HEK293 (cell line): ENCODE measurements at regions not wholly inside any gene's neighbourhood (a gene's known extent, or its start where the extent isn't known, plus 50 kb on each side); places are given as distances from the start of the nearest gene placed in this dataset.

Experiments used
- CTCF ChIP-seq: fragments of 450-650 bp; formaldehyde crosslinking; IDR thresholded peaks from 2 replicates; pipeline ENCODE4 v1.5.1; 2016; ENCODE audit warnings: missing biosample characterization, missing genetic modification characterization
- KLF8 ChIP-seq: fragments of 450-650 bp; formaldehyde crosslinking; IDR thresholded peaks from 2 replicates; pipeline ENCODE4 v1.5.1; 2016; ENCODE audit warnings: missing biosample characterization, missing genetic modification characterization
- ZFP3 ChIP-seq: fragments of 450-650 bp; formaldehyde crosslinking; IDR thresholded peaks from 2 replicates; pipeline ENCODE4 v1.5.1; 2016; ENCODE audit warnings: low read depth, missing biosample characterization, missing genetic modification characterization
- ZFP37 ChIP-seq: fragments of 450-650 bp; formaldehyde crosslinking; IDR thresholded peaks from 2 replicates; pipeline ENCODE4 v1.5.1; 2016; ENCODE audit warnings: missing biosample characterization, missing genetic modification characterization
- ZNF146 ChIP-seq: fragments of 450-650 bp; formaldehyde crosslinking; IDR thresholded peaks from 2 replicates; pipeline ENCODE4 v1.5.1; 2016; ENCODE audit warnings: missing biosample characterization, missing genetic modification characterization
- ZNF155 ChIP-seq: fragments of 450-650 bp; formaldehyde crosslinking; IDR thresholded peaks from 2 replicates; pipeline ENCODE4 v1.5.1; 2016; ENCODE audit warnings: missing biosample characterization, missing genetic modification characterization
- ZNF23 ChIP-seq: fragments of 450-650 bp; formaldehyde crosslinking; IDR thresholded peaks from 2 replicates; pipeline ENCODE4 v1.5.1; 2016; ENCODE audit warnings: missing biosample characterization, missing genetic modification characterization, borderline replicate concordance
- ZNF354C ChIP-seq: fragments of 450-650 bp; formaldehyde crosslinking; IDR thresholded peaks from 2 replicates; pipeline ENCODE4 v1.5.1; 2016; ENCODE audit warnings: missing biosample characterization, missing genetic modification characterization, low read depth, borderline replicate concordance
- ZNF514 ChIP-seq: fragments of 450-650 bp; formaldehyde crosslinking; IDR thresholded peaks from 2 replicates; pipeline ENCODE4 v1.5.1; 2016; ENCODE audit warnings: missing biosample characterization, missing genetic modification characterization
- ZNF610 ChIP-seq: fragments of 450-650 bp; formaldehyde crosslinking; IDR thresholded peaks from 2 replicates; pipeline ENCODE4 v1.5.1; 2016; ENCODE audit warnings: missing biosample characterization, missing genetic modification characterization, borderline replicate concordance
- TF ChIP-seq, protein P1 (sequence below): sonication (generic); formaldehyde crosslinking; IDR thresholded peaks from 2 replicates; pipeline ENCODE4 v1.8.1; 2022; ENCODE audit warnings: mild to moderate bottlenecking, moderate library complexity, missing genetic modification reagents
- TF ChIP-seq, protein P2 (sequence below): fragments of 450-650 bp; formaldehyde crosslinking; IDR thresholded peaks from 2 replicates; pipeline ENCODE4 v1.5.1; 2016; ENCODE audit warnings: missing biosample characterization, missing genetic modification characterization, low read depth
- TF ChIP-seq, protein P3 (sequence below): IDR thresholded peaks from 2 replicates; pipeline ENCODE4 v1.6.1; 2011; ENCODE audit warnings: mild to moderate bottlenecking, low read depth, low read length, borderline replicate concordance
- TF ChIP-seq, protein P4 (sequence below): fragments of 450-650 bp; IDR thresholded peaks from 2 replicates; pipeline ENCODE4 v1.5.1; 2018; ENCODE audit warnings: missing biosample characterization, mild to moderate bottlenecking, missing genetic modification characterization

GRCh38 chr4:89590128-89590527, 246.8 kb downstream of the SNCA start:
- TF ChIP-seq ZFP3 (no peak), CTCF (tag by site-specific recombination) (no peak), ZNF610 (no peak), ZNF514 (tag by site-specific recombination) (no peak), KLF8 (tag by site-specific recombination) (no peak), ZNF23 (tag by site-specific recombination) (no peak), ZNF146 (tag by site-specific recombination) (no peak), ZNF155 (tag by site-specific recombination) (no peak), ZFP37 (tag by site-specific recombination) (no peak), ZNF354C (no peak)
- TF ChIP-seq, protein P1, sequence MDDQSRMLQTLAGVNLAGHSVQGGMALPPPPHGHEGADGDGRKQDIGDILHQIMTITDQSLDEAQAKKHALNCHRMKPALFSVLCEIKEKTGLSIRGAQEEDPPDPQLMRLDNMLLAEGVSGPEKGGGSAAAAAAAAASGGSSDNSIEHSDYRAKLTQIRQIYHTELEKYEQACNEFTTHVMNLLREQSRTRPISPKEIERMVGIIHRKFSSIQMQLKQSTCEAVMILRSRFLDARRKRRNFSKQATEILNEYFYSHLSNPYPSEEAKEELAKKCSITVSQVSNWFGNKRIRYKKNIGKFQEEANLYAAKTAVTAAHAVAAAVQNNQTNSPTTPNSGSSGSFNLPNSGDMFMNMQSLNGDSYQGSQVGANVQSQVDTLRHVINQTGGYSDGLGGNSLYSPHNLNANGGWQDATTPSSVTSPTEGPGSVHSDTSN (CRISPR knock-in tag): no peak
- TF ChIP-seq, protein P2, sequence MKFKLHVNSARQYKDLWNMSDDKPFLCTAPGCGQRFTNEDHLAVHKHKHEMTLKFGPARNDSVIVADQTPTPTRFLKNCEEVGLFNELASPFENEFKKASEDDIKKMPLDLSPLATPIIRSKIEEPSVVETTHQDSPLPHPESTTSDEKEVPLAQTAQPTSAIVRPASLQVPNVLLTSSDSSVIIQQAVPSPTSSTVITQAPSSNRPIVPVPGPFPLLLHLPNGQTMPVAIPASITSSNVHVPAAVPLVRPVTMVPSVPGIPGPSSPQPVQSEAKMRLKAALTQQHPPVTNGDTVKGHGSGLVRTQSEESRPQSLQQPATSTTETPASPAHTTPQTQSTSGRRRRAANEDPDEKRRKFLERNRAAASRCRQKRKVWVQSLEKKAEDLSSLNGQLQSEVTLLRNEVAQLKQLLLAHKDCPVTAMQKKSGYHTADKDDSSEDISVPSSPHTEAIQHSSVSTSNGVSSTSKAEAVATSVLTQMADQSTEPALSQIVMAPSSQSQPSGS (tag by site-specific recombination): no peak
- TF ChIP-seq, protein P3, sequence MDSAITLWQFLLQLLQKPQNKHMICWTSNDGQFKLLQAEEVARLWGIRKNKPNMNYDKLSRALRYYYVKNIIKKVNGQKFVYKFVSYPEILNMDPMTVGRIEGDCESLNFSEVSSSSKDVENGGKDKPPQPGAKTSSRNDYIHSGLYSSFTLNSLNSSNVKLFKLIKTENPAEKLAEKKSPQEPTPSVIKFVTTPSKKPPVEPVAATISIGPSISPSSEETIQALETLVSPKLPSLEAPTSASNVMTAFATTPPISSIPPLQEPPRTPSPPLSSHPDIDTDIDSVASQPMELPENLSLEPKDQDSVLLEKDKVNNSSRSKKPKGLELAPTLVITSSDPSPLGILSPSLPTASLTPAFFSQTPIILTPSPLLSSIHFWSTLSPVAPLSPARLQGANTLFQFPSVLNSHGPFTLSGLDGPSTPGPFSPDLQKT: no peak
- TF ChIP-seq, protein P4, sequence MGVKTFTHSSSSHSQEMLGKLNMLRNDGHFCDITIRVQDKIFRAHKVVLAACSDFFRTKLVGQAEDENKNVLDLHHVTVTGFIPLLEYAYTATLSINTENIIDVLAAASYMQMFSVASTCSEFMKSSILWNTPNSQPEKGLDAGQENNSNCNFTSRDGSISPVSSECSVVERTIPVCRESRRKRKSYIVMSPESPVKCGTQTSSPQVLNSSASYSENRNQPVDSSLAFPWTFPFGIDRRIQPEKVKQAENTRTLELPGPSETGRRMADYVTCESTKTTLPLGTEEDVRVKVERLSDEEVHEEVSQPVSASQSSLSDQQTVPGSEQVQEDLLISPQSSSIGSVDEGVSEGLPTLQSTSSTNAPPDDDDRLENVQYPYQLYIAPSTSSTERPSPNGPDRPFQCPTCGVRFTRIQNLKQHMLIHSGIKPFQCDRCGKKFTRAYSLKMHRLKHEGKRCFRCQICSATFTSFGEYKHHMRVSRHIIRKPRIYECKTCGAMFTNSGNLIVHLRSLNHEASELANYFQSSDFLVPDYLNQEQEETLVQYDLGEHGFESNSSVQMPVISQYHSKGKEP (tag by site-specific recombination): no peak
